NCI-H2196 (cell line): ENCODE measurements at regions not wholly inside any gene's neighbourhood (a gene's known extent, or its start where the extent isn't known, plus 50 kb on each side); places are given as distances from the start of the nearest gene placed in this dataset.

Source experiments
- DNase-seq: peaks from one replicate; lab custom pipeline; 2025; ENCODE audit not compliant: unreplicated experiment; lab: John Stamatoyannopoulos, UW

- no peak for DNase-seq
Measured at GRCh38 chr1:106975944-106976343, 80.5 kb upstream of the PRMT6 start.

DNA sequence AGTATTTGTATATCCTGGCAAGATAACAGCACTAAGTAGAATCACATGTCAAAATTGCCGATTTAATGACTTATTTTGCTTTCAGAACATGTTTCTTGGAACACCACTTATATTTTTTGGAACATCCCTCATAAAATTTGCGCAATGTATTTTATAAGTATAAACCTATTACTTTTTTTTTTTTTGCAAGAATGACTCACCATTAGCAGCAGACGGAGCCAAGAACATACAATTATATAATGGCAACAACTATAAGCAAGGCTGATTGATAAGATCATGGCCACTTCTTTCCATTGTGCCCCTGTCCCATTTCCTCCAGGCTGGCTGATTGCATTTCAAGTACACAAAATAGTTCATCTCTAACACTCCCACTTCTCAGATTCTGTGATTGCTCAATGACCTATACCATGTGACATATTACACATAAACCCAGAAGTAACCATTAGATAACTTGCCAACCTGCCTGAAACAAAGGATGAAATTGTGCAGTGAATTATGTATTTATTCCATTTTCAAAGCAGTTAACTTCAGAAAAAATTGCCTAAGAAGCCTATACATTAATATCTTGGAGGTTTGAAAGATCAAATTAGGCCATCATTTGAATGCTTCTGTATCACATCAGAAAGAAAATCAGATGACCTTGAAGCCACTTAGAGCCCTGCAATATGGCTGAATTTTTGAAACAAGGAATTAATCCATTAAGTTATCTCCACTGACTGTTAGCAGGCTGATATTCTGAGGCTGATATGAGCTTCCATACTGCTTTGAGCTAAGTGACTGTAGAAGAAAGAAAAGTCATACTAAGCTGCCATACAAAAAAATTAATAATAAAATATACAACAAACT lies 77.8 kb upstream of the PRMT6 start:
- DNase-seq = no peak

GRCh38 chr1:106979371-106979770 lies 77.1 kb upstream of the PRMT6 start:
- no peak for DNase-seq

GRCh38 chr1:106980121-106980520 lies 76.4 kb upstream of the PRMT6 start:
- DNase-seq = no peak

DNA sequence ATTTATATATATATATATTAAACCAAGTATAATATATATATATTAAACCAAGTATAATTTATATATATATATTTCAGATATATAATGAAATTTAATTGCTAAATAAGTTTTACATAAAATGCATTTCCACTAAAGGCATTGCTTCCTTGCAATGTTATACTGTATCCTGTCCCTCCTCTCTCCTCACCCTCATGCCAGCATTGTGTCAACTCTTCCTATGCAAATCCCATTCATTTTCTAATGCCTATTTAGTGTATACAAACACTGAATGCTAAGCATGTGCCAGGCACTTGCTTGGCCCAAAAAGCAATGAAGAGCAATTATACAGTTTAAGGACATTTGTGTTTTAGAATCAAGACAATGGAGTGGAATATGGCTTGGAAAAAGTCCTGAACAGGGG lies 71.7 kb upstream of the PRMT6 start:
- DNase-seq = no peak

DNA sequence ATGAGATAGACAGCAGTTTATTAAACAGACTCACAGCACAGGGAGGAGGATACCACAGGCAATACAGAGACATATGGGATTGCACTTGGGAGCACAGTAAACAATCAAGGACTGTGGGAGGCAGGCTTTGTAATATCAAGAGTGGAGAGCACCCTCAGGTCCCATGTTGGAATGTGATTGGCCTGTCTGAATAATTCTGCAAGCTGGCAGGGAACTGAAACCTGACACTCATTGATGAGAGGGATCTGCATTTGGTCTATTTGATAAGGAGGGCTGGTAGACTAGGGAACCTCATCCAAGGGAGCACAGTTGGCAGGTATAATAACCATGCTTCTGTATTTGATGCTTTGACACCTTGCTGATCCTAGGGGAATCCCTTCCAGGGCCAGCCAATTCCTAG lies 69.9 kb upstream of the PRMT6 start:
- DNase-seq = no peak

DNA sequence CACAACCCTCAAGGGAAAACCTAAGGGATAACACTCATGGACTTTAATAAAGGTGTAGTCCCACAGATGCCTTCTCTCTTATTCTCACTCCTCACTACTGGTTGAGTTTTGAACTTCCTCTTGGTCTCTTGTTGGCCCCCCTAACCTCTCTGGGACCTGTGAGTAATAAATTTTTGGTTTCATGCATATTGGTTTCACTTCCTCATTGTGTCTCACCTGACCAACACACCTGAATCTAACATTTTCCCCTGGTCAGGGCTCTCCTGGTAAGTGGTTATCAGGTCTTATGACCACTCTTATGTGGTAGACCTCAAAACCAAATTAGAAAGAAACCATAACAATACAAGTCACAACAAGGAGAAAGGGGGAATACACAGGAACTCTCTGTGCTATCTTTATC lies 60.5 kb upstream of the PRMT6 start:
- no peak for DNase-seq

GRCh38 chr1:106998431-106999002 lies 58.0 kb upstream of the PRMT6 start:
- no peak for DNase-seq

DNA sequence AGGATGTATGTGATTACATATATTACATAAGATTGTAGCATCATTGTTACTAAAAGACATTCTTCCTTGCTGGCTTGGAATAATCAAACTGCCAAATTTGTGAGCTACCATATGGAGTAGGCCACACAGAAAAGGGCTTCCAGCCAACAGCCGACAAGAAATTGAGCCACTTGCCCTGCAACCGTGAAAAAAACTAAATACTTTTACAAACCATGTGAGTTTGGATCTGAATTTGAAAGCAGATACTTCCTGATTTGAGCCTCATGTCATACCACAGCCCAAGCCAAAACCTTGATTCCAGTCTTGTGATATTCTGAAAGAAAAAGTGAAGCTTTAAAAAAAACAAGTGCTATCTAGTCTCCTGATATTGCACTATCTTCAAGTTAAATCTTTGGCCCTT lies 55.6 kb upstream of the PRMT6 start:
- DNase-seq = no peak

- DNase-seq = no peak
Measured at GRCh38 chr1:107003972-107004371, 52.5 kb upstream of the PRMT6 start.

- no peak for DNase-seq
Measured at GRCh38 chr1:107004421-107004820, 52.1 kb upstream of the PRMT6 start.
